Neural crest cell (in vitro differentiated cells): ENCODE measurements at regions not wholly inside any gene's neighbourhood (a gene's known extent, or its start where the extent isn't known, plus 50 kb on each side); places are given as distances from the start of the nearest gene placed in this dataset.

Experiments
- DNase-seq: peaks from one replicate; pipeline ENCODE4 v3.0.0; 2021; ENCODE audit warnings: low read depth, mixed read lengths, low spot score
- H3K27ac Mint-ChIP-seq: one replicate; pipeline ENCODE4 v1.8.0; 2021; ENCODE audit warnings: mild to moderate bottlenecking, mixed read lengths; ENCODE audit not compliant: unreplicated experiment
- H3K27me3 Mint-ChIP-seq: 2 replicates; pipeline ENCODE4 v1.8.0; 2021; ENCODE audit warnings: low read depth, mild to moderate bottlenecking, mixed read lengths
- H3K36me3 Mint-ChIP-seq: 2 replicates; pipeline ENCODE4 v1.8.0; 2021; ENCODE audit warnings: low read depth, mild to moderate bottlenecking, mixed read lengths
- H3K4me1 Mint-ChIP-seq: 2 replicates; pipeline ENCODE4 v1.8.0; 2021; ENCODE audit warnings: mixed read lengths
- H3K4me3 Mint-ChIP-seq: one replicate; pipeline ENCODE4 v1.8.0; 2021; ENCODE audit warnings: mild to moderate bottlenecking, mixed read lengths
- H3K9me3 Mint-ChIP-seq: 2 replicates; pipeline ENCODE4 v1.8.0; 2021; ENCODE audit warnings: mixed read lengths
- TF ChIP-seq, protein P1 (sequence below): fragments of 200-600 bp; sonication (generic); conservative IDR thresholded peaks from 2 replicates; pipeline ENCODE4 v1.5.0; 2021; ENCODE audit warnings: antibody characterized with exemption, mild to moderate bottlenecking

- H3K27me3 Mint-ChIP-seq, result no peaks in the 10 kb centered on the region
- H3K27ac Mint-ChIP-seq, result no peak overlapping the region
- no peak overlapping the region for H3K4me3 Mint-ChIP-seq
- no peak for DNase-seq
- TF ChIP-seq, protein P1, sequence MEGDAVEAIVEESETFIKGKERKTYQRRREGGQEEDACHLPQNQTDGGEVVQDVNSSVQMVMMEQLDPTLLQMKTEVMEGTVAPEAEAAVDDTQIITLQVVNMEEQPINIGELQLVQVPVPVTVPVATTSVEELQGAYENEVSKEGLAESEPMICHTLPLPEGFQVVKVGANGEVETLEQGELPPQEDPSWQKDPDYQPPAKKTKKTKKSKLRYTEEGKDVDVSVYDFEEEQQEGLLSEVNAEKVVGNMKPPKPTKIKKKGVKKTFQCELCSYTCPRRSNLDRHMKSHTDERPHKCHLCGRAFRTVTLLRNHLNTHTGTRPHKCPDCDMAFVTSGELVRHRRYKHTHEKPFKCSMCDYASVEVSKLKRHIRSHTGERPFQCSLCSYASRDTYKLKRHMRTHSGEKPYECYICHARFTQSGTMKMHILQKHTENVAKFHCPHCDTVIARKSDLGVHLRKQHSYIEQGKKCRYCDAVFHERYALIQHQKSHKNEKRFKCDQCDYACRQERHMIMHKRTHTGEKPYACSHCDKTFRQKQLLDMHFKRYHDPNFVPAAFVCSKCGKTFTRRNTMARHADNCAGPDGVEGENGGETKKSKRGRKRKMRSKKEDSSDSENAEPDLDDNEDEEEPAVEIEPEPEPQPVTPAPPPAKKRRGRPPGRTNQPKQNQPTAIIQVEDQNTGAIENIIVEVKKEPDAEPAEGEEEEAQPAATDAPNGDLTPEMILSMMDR, result no peak
- no peaks in the 10 kb centered on the region for H3K36me3 Mint-ChIP-seq
- H3K9me3 Mint-ChIP-seq, result no peaks in the 10 kb centered on the region
- no peaks in the 10 kb centered on the region for H3K4me1 Mint-ChIP-seq
Measured at GRCh38 chr5:30548580-30549305, 644.7 kb upstream of the CDH6 start.

DNA sequence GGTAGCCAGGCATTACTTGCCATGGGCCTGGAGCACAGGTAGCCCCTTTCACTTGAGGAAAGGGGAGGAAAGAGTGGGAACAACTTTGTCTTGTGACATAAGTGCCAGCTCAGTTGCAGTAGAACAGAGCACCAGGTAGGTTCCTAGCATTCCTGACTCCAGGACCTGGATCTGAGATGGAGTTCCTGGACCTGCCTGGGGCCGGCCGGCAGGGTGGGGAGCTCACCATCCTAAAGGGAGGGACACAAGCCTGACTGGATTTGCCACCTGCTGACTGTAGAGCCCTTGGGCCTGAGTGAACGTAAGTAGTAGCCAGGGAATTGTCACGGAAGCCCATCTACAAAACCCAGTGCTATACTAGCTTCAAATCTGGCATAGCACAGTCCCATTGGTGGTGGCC is 653.3 kb upstream of the CDH6 start:
- Mint-ChIP-seq H3K27ac (no peak overlapping the region), H3K4me1 (no peaks in the 10 kb centered on the region), H3K27me3 (no peaks in the 10 kb centered on the region), H3K4me3 (no peak overlapping the region), H3K36me3 (peaks cover 3% of the 10 kb centered on the region), H3K9me3 (peaks cover 9% of the 10 kb centered on the region)
- TF ChIP-seq, protein P1, result no peak
- DNase-seq, result no peak

- H3K36me3 Mint-ChIP-seq, result peaks cover 3% of the 10 kb centered on the region
- no peak overlapping the region for H3K27ac Mint-ChIP-seq
- no peaks in the 10 kb centered on the region for H3K27me3 Mint-ChIP-seq
- peaks cover 9% of the 10 kb centered on the region for H3K9me3 Mint-ChIP-seq
- no peak for DNase-seq
- no peak overlapping the region for H3K4me3 Mint-ChIP-seq
- H3K4me1 Mint-ChIP-seq, result no peaks in the 10 kb centered on the region
- TF ChIP-seq, protein P1, result no peak
Measured at GRCh38 chr5:30539004-30539634, 654.4 kb upstream of the CDH6 start.

GRCh38 chr5:30525353-30525752 is 668.1 kb upstream of the CDH6 start:
- Mint-ChIP-seq H3K27me3 (no peaks in the 10 kb centered on the region), H3K4me1 (peaks cover 16% of the 10 kb centered on the region), H3K27ac (no peak overlapping the region), H3K9me3 (no peaks in the 10 kb centered on the region), H3K36me3 (no peaks in the 10 kb centered on the region), H3K4me3 (no peak overlapping the region)
- DNase-seq, result no peak
- TF ChIP-seq, protein P1, result no peak

DNA sequence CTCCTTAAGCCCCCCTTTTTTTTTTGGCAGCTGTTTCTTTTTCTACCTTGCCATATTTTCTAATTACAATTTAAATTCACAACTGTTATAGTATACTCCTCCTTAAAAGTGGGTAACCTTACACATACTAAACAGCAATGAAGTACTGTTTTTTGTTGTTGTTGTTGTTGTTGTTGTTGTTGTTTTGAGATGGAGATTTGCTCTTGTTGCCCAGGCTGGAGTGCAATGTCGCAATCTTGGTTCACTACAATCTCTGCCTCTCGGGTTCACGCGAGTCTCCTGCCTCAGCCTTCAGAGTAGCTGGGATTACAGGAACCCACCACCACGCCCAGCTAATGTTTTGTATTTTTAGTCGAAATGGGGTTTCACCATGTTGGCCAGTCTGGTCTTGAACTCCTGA is 669.1 kb upstream of the CDH6 start:
- DNase-seq, result no peak
- no peaks in the 10 kb centered on the region for H3K9me3 Mint-ChIP-seq
- no peak overlapping the region for H3K27ac Mint-ChIP-seq
- TF ChIP-seq, protein P1, result no peak
- no peaks in the 10 kb centered on the region for H3K36me3 Mint-ChIP-seq
- H3K4me1 Mint-ChIP-seq, result peaks cover 16% of the 10 kb centered on the region
- H3K4me3 Mint-ChIP-seq, result no peak overlapping the region
- no peaks in the 10 kb centered on the region for H3K27me3 Mint-ChIP-seq
